ENCODE measurements at regions not wholly inside any gene's neighbourhood (a gene's known extent, or its start where the extent isn't known, plus 50 kb on each side); places are given as distances from the start of the nearest gene placed in this dataset.
"Not testable (repeated sequence)": the region's sequence is repeated elsewhere in the genome, so short reads cannot be mapped to it uniquely, and the experiment has no call there.

DNA sequence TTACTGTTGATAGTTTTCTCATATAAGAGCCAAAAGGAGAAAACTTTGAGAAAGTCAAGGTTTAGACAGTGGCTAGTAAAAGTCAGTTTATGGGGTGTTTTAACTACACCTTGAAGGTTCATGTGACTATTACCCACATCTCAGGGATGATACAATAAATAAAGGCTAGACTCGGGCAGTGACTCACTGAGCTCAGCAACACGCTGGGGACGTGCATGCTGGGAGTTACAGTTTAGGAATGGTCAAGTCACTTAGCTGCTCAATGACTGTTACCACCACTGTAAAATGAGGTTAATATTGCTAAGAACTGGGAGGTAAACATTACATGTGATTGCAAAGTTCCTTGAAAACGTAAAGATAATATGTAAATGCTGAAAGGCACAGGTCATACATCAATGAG lies 1254.4 kb upstream of the PHF14 start:
- H3K4me1 ChIP-seq = no peaks in the 10 kb centered on the region
- no peaks in the 10 kb centered on the region for H3K36me3 ChIP-seq
- H3K9me3 ChIP-seq = no peaks in the 10 kb centered on the region
- no peak overlapping the region for H3K27ac ChIP-seq
- H3K4me3 ChIP-seq = no peak overlapping the region
- ATAC-seq = no peak
- TF ChIP-seq EP300 (IDR thresholded peaks at IDR 0.05) (no peak), POLR2A (IDR thresholded peaks at IDR 0.05) (no peak), POLR2AphosphoS5 (IDR thresholded peaks at IDR 0.05) (no peak)
- TF ChIP-seq, protein P1, sequence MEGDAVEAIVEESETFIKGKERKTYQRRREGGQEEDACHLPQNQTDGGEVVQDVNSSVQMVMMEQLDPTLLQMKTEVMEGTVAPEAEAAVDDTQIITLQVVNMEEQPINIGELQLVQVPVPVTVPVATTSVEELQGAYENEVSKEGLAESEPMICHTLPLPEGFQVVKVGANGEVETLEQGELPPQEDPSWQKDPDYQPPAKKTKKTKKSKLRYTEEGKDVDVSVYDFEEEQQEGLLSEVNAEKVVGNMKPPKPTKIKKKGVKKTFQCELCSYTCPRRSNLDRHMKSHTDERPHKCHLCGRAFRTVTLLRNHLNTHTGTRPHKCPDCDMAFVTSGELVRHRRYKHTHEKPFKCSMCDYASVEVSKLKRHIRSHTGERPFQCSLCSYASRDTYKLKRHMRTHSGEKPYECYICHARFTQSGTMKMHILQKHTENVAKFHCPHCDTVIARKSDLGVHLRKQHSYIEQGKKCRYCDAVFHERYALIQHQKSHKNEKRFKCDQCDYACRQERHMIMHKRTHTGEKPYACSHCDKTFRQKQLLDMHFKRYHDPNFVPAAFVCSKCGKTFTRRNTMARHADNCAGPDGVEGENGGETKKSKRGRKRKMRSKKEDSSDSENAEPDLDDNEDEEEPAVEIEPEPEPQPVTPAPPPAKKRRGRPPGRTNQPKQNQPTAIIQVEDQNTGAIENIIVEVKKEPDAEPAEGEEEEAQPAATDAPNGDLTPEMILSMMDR (IDR thresholded peaks at IDR 0.05) = no peak
- H3K27me3 ChIP-seq = no peaks in the 10 kb centered on the region
- WGBS, 2 donors (ENCODE audit: low coverage in 1 of 2) = 91 to 92% methylated on average over 4 of the region's 4 CpGs

DNA sequence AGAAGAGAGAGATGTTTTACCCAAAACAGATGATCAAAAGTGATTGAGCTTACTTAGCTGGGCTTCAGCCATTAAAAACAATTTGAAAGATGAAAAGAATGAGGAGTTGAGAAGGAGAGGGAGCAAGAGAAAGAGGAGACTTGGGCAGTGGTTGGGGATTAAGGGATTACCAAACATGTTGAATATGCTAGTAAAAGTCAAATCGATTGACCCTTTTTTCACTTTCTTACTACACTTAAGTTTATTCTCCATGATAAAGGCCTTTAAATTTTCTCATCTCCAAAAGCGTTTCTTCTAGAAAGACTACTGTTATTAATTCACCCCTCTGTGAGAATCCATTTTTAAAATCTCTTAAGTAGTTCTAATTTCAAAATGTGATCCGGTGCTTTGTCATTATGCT lies 1254.0 kb upstream of the PHF14 start:
- Histone ChIP-seq H3K27ac (no peak overlapping the region), H3K4me3 (no peak overlapping the region), H3K4me1 (no peaks in the 10 kb centered on the region), H3K27me3 (no peaks in the 10 kb centered on the region), H3K9me3 (no peaks in the 10 kb centered on the region), H3K36me3 (no peaks in the 10 kb centered on the region)
- TF ChIP-seq POLR2A (IDR thresholded peaks at IDR 0.05) (no peak), EP300 (IDR thresholded peaks at IDR 0.05) (no peak), POLR2AphosphoS5 (IDR thresholded peaks at IDR 0.05) (no peak)
- TF ChIP-seq, protein P1 (IDR thresholded peaks at IDR 0.05) = no peak
- WGBS, 2 donors (ENCODE audit: low coverage in 1 of 2) = 77 to 94% methylated on average over 3 of the region's 3 CpGs
- ATAC-seq = no peak

DNA sequence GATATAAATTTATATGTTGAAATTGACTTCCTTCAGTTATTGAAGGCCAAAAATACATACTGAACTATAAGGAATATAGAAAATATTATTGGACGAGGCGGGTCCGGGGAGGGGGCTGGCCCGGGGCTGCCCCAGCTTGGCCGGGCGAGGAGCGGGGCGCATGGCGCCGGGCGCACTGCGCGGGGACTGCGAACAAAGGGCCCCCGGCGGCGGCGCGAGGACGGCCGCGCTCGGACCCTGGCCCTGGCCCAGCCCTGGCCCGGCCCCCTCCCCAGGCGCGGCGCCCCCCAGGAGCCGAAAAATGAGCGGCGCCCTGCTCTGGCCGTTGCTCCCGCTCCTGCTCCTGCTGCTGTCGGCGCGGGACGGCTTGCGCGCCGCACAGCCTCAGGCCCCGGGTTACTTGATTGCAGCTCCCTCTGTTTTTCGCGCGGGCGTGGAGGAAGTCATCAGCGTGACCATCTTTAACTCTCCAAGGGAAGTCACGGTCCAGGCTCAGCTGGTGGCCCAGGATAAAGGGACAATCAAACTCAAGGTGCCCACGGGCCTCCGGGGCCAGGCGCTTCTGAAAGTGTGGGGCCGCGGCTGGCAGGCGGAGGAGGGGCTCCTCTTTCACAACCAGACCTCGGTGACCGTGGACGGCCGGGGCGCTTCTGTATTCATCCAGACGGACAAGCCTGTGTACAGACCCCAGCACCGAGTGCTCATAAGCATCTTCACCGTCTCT lies 1247.6 kb upstream of the PHF14 start:
- not testable (repeated sequence) for H3K4me3 ChIP-seq, H3K36me3 ChIP-seq, H3K27me3 ChIP-seq, H3K4me1 ChIP-seq, H3K27ac ChIP-seq, ATAC-seq, H3K9me3 ChIP-seq
- 80% methylated on average over 5 of the region's 60 CpGs; no CpG with 5 or more reads in 1 of the 2 donors for WGBS, 2 donors (ENCODE audit: low coverage in 1 of 2)

DNA sequence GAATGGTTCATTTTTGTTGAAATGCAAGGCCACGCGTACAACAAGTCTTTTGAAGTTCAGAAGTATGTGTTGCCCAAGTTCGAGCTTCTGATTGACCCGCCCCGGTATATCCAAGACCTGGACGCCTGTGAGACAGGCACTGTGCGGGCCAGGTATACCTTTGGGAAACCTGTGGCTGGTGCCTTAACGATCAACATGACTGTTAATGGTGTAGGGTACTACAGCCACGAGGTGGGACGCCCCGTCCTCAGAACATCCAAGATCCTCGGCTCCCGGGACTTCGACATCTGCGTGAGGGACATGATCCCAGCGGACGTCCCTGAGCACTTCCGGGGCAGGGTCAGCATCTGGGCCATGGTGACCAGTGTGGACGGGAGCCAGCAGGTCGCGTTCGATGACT lies 1246.9 kb upstream of the PHF14 start:
- WGBS, 2 donors (ENCODE audit: low coverage in 1 of 2) = 100% methylated on average over 1 to 5 of the region's 22 CpGs
- H3K36me3 ChIP-seq, ATAC-seq: not testable (repeated sequence)

DNA sequence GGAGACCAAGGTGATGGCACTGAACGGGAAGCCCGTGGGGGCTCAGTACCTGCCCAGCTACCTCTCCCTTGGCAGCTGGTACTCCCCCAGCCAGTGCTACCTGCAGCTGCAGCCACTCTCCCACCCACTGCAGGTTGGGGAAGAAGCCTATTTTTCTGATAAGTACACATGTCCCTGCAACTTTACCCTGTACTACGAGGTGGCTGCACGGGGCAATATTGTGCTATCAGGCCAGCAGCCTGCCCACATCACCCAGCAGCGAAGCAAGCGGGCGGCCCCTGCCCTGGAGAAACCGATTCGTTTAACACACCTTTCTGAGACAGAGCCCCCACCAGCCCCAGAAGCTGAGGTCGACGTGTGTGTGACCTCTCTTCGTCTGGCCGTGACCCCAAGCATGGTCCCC lies 1246.2 kb upstream of the PHF14 start:
- 100% methylated on average over 1 of the region's 13 CpGs; no CpG with 5 or more reads in 1 of the 2 donors for WGBS, 2 donors (ENCODE audit: low coverage in 1 of 2)
- H3K4me3 ChIP-seq, H3K27me3 ChIP-seq, H3K9me3 ChIP-seq, H3K4me1 ChIP-seq, H3K36me3 ChIP-seq, H3K27ac ChIP-seq, ATAC-seq: not testable (repeated sequence)

More for the DNA sequence above, 1246.9 kb upstream of the PHF14 start:
- H3K27me3 ChIP-seq, H3K4me3 ChIP-seq, H3K4me1 ChIP-seq, H3K27ac ChIP-seq, H3K9me3 ChIP-seq: not testable (repeated sequence)

DNA sequence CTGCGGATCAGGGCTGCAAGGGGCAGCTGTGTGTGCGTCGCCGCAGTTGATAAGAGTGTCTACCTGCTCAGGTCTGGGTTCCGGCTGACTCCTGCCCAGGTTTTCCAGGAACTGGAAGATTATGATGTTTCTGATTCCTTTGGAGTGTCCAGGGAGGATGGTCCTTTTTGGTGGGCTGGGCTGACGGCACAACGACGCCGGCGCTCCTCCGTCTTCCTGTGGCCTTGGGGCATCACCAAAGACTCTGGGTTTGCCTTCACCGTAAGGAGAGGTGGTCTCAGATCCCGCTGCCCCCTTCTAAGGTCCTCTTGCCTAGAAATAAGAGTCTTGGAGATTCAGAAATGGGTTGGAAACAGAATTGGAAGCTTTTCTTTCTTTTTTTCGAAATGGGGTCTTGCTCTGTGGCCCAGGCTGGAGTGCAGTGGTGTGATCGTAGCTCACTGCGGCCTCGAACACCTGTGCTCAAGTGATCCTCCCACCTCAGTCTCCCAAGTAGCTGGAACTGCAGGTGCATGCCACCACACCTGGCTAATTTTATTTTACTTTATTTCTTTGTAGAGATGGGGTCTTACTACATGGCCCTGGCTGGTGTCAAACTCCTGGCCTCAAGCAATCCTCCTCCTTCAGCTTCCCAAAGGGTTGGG lies 1245.5 kb upstream of the PHF14 start:
- H3K9me3 ChIP-seq, H3K36me3 ChIP-seq, ATAC-seq, H3K4me3 ChIP-seq, H3K27ac ChIP-seq, H3K27me3 ChIP-seq, H3K4me1 ChIP-seq: not testable (repeated sequence)
- 94 to 100% methylated on average over 5 to 13 of the region's 17 CpGs for WGBS, 2 donors (ENCODE audit: low coverage in 1 of 2)

DNA sequence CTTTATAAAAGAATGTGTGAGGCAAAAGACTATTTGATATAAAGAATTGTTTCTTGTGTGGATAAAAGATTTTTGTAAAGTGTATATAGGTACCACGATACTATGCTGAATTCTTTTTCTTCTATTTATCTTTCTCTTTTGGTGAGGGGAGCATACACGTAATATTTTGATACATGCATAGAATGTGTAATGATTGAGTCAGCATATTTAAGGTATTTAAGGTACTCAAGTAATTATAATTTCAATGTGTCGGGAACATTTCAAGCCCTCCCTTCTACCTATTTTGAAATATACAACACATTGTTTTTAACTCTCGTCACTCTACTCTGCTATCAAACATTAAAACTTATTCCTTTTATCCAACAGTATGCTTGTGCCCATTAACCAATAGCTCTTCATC lies 1221.6 kb upstream of the PHF14 start:
- Histone ChIP-seq H3K36me3 (no peaks in the 10 kb centered on the region), H3K27ac (no peak overlapping the region), H3K4me3 (no peak overlapping the region), H3K9me3 (no peaks in the 10 kb centered on the region), H3K4me1 (no peaks in the 10 kb centered on the region), H3K27me3 (no peaks in the 10 kb centered on the region)
- WGBS, 2 donors (ENCODE audit: low coverage in 1 of 2) = 93% methylated on average over 4 of the region's 4 CpGs
- ATAC-seq = no peak
- TF ChIP-seq EP300 (IDR thresholded peaks at IDR 0.05) (no peak), POLR2A (IDR thresholded peaks at IDR 0.05) (no peak)
